Astrocyte (in vitro differentiated cells and primary cell): ENCODE measurements at regions not wholly inside any gene's neighbourhood (a gene's known extent, or its start where the extent isn't known, plus 50 kb on each side); places are given as distances from the start of the nearest gene placed in this dataset.

Source experiments
- DNase-seq: peaks from one replicate; pipeline ENCODE4 v3.0.0-alpha.2; 2010; ENCODE audit warnings: low read depth
- FAIRE-seq: peaks from 2 replicates; lab custom pipeline; 2011; peaks lifted over from hg19 to GRCh38; lab: Jason Lieb, UNC
- H2AFZ ChIP-seq: 2 replicates; pipeline ENCODE4 v1.6.0; 2012; ENCODE audit warnings: low read depth, low read length, inconsistent platforms
- H3K27ac ChIP-seq: 2 replicates; pipeline ENCODE4 v1.5.1; 2011; ENCODE audit warnings: low read depth, low read length, inconsistent platforms
- H3K27me3 ChIP-seq: 2 replicates; pipeline ENCODE4 v1.6.0; 2011; ENCODE audit warnings: low read length, inconsistent platforms; ENCODE audit not compliant: insufficient read depth
- H3K36me3 ChIP-seq: 2 replicates; pipeline ENCODE4 v1.5.1; 2011; ENCODE audit warnings: low read length, inconsistent platforms; ENCODE audit not compliant: insufficient read depth
- H3K4me1 ChIP-seq: 2 replicates; pipeline ENCODE4 v1.5.1; 2011; ENCODE audit warnings: low read length, inconsistent platforms; ENCODE audit not compliant: insufficient read depth
- H3K4me2 ChIP-seq: 2 replicates; pipeline ENCODE4 v1.6.0; 2012; ENCODE audit warnings: low read length, inconsistent platforms
- H3K4me3 ChIP-seq: 2 replicates; pipeline ENCODE4 v1.5.1; 2011; ENCODE audit warnings: low read depth, mild to moderate bottlenecking, low read length, inconsistent platforms; ENCODE audit not compliant: insufficient read depth
- H3K79me2 ChIP-seq: 2 replicates; pipeline ENCODE4 v1.6.0; 2012; ENCODE audit warnings: mild to moderate bottlenecking, low read length, inconsistent platforms; ENCODE audit not compliant: insufficient read depth
- H3K9ac ChIP-seq: 2 replicates; pipeline ENCODE4 v1.6.0; 2012; ENCODE audit warnings: mild to moderate bottlenecking, low read length, inconsistent platforms
- H3K9me3 ChIP-seq: 2 replicates; pipeline ENCODE4 v1.5.1; 2012; ENCODE audit warnings: low read depth, mild to moderate bottlenecking, low read length, inconsistent platforms; ENCODE audit not compliant: insufficient read depth
- H4K20me1 ChIP-seq: 2 replicates; pipeline ENCODE4 v1.6.0; 2012; ENCODE audit warnings: low read length, inconsistent platforms; ENCODE audit not compliant: insufficient read depth
- H3K27ac Mint-ChIP-seq: one replicate; pipeline ENCODE4 v1.8.0; 2021; ENCODE audit warnings: mild to moderate bottlenecking, mixed read lengths; ENCODE audit not compliant: unreplicated experiment
- H3K27me3 Mint-ChIP-seq: one replicate; pipeline ENCODE4 v1.8.0; 2021; ENCODE audit warnings: low read depth, mixed read lengths; ENCODE audit not compliant: unreplicated experiment
- H3K36me3 Mint-ChIP-seq: one replicate; pipeline ENCODE4 v1.8.0; 2021; ENCODE audit warnings: low read depth, mixed read lengths; ENCODE audit not compliant: unreplicated experiment
- H3K4me1 Mint-ChIP-seq: one replicate; pipeline ENCODE4 v1.8.0; 2021; ENCODE audit warnings: low read depth, mixed read lengths; ENCODE audit not compliant: unreplicated experiment
- H3K4me3 Mint-ChIP-seq: one replicate; pipeline ENCODE4 v1.8.0; 2021; ENCODE audit warnings: mild to moderate bottlenecking, moderate library complexity, mixed read lengths; ENCODE audit not compliant: unreplicated experiment
- H3K9me3 Mint-ChIP-seq: one replicate; pipeline ENCODE4 v1.8.0; 2021; ENCODE audit warnings: mild to moderate bottlenecking, mixed read lengths; ENCODE audit not compliant: unreplicated experiment
- EZH2 ChIP-seq: IDR thresholded peaks from 2 replicates; pipeline ENCODE4 v1.6.1; 2012; ENCODE audit warnings: mild to moderate bottlenecking, low read length, inconsistent platforms; ENCODE audit not compliant: insufficient read depth
- TF ChIP-seq, protein P1 (sequence below): IDR thresholded peaks from 2 replicates; pipeline ENCODE4 v1.5.1; 2011; ENCODE audit warnings: low read depth, mild to moderate bottlenecking, inconsistent platforms, low read length, moderate library complexity; ENCODE audit not compliant: insufficient read depth

GRCh38 chr1:185418472-185418871 is 101.4 kb upstream of the IVNS1ABP start:
- H3K9me3 Mint-ChIP-seq: no peaks in the 10 kb centered on the region
- no peak overlapping the region for H2AFZ ChIP-seq

GRCh38 chr1:185412385-185413087 is 95.5 kb upstream of the IVNS1ABP start:
- DNase-seq: no peak
- no peak overlapping the region for H3K27ac Mint-ChIP-seq
- no peaks in the 10 kb centered on the region for H3K27me3 ChIP-seq
- FAIRE-seq: no peak
- TF ChIP-seq, protein P1, sequence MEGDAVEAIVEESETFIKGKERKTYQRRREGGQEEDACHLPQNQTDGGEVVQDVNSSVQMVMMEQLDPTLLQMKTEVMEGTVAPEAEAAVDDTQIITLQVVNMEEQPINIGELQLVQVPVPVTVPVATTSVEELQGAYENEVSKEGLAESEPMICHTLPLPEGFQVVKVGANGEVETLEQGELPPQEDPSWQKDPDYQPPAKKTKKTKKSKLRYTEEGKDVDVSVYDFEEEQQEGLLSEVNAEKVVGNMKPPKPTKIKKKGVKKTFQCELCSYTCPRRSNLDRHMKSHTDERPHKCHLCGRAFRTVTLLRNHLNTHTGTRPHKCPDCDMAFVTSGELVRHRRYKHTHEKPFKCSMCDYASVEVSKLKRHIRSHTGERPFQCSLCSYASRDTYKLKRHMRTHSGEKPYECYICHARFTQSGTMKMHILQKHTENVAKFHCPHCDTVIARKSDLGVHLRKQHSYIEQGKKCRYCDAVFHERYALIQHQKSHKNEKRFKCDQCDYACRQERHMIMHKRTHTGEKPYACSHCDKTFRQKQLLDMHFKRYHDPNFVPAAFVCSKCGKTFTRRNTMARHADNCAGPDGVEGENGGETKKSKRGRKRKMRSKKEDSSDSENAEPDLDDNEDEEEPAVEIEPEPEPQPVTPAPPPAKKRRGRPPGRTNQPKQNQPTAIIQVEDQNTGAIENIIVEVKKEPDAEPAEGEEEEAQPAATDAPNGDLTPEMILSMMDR: no peak
- no peak for TF ChIP-seq EZH2
- peaks cover under 1% of the 10 kb centered on the region for H3K36me3 Mint-ChIP-seq
- H3K27me3 Mint-ChIP-seq: no peaks in the 10 kb centered on the region
- peaks cover 6% of the 10 kb centered on the region for H3K9me3 Mint-ChIP-seq
- H4K20me1 ChIP-seq: no peaks in the 10 kb centered on the region
- no peak overlapping the region for H3K4me3 ChIP-seq
- no peak overlapping the region for H3K27ac ChIP-seq
- no peak overlapping the region for H3K4me3 Mint-ChIP-seq
- no peaks in the 10 kb centered on the region for H3K79me2 ChIP-seq
- no peaks in the 10 kb centered on the region for H3K9me3 ChIP-seq
- peaks cover 10% of the 10 kb centered on the region for H3K4me1 Mint-ChIP-seq
- no peak overlapping the region for H2AFZ ChIP-seq
- H3K4me1 ChIP-seq: no peaks in the 10 kb centered on the region
- H3K4me2 ChIP-seq: no peak overlapping the region
- no peak overlapping the region for H3K9ac ChIP-seq
- H3K36me3 ChIP-seq: no peaks in the 10 kb centered on the region

More at GRCh38 chr1:185418472-185418871, 101.4 kb upstream of the IVNS1ABP start:
- Histone ChIP-seq H3K27me3 (no peaks in the 10 kb centered on the region), H3K4me3 (no peak overlapping the region), H3K36me3 (no peaks in the 10 kb centered on the region), H3K4me1 (no peaks in the 10 kb centered on the region), H4K20me1 (no peaks in the 10 kb centered on the region), H3K27ac (no peak overlapping the region), H3K9ac (no peak overlapping the region), H3K9me3 (no peaks in the 10 kb centered on the region), H3K4me2 (no peak overlapping the region), H3K79me2 (no peaks in the 10 kb centered on the region)
- TF ChIP-seq EZH2: no peak
- TF ChIP-seq, protein P1: no peak
- Mint-ChIP-seq H3K4me3 (no peak overlapping the region), H3K27me3 (no peaks in the 10 kb centered on the region), H3K4me1 (peaks cover 5% of the 10 kb centered on the region), H3K27ac (no peak overlapping the region), H3K36me3 (no peaks in the 10 kb centered on the region)
- DNase-seq (no peak), FAIRE-seq (no peak)

DNA sequence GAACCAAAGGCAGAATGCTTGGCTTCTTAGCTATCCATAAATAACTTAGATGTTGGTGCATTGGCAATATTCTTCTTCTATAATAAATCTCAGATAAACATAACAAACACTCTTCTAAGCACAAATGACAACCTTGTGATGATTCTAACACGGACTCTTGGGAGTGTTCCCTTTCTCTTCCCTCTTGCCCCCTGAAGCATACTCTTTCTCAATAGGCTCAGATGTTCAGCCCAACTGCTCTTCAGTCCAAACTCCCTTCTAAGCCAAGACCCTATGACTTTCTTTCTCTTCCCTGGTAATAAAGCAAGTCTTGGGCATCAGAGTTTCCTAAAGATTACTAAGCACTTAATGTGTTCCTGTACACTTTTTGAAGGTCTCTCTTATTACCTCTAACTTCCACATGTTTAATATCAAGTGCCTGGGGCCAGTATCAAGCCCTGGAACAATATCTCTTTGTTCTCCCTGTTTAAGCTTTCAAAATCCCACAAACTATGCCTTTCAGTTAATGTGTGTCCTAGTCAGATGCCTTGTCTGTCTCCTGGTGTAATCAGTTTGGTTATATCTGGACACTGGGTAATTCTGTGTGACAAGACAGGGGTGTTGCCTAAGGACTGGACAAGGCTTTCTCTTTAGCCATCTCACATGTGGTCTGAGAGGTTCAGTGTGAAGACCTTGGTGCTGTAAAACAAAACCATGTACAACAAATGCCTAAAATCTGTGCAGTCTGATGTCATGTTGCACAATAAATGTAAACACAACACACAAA is 92.9 kb upstream of the IVNS1ABP start:
- Histone ChIP-seq H3K27me3 (no peaks in the 10 kb centered on the region), H4K20me1 (no peaks in the 10 kb centered on the region), H2AFZ (no peak overlapping the region), H3K79me2 (no peaks in the 10 kb centered on the region), H3K27ac (no peak overlapping the region), H3K4me1 (no peaks in the 10 kb centered on the region), H3K4me3 (no peak overlapping the region), H3K9ac (no peak overlapping the region), H3K36me3 (no peaks in the 10 kb centered on the region), H3K4me2 (no peak overlapping the region), H3K9me3 (no peaks in the 10 kb centered on the region)
- Mint-ChIP-seq H3K4me1 (peaks cover 10% of the 10 kb centered on the region), H3K27ac (no peak overlapping the region), H3K27me3 (no peaks in the 10 kb centered on the region), H3K36me3 (peaks cover 1% of the 10 kb centered on the region), H3K4me3 (no peak overlapping the region), H3K9me3 (peaks cover 14% of the 10 kb centered on the region)
- DNase-seq: no peak
- no peak for FAIRE-seq
- no peak for TF ChIP-seq EZH2
- TF ChIP-seq, protein P1: no peak
